ENCODE measurements at regions not wholly inside any gene's neighbourhood (a gene's known extent, or its start where the extent isn't known, plus 50 kb on each side); places are given as distances from the start of the nearest gene placed in this dataset.
A peak's percentile ranks its signal among the peaks of the same experiment; 100 is the strongest.

DNA sequence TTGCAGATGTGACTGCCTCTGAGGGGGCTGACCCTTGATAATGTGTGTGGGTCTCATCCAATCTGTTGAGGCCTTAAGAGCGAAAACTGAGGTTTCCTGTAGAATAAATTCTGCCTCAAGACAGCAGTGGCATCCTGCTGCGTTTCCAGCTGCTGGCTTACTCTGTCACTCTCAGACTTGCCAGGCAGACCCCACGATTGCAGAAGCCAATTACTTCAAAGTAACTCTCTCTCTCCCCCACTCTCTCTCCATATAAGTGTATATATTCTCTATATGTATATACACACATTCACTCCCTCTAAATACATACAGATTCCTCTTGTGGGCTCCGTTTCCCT, 152.5 kb upstream of the ALKAL2 start:
- no peaks in the 10 kb centered on the region for H3K27me3 ChIP-seq
- TF ChIP-seq POLR2A (IDR thresholded peaks at IDR 0.05) (no peak), CTCF (IDR thresholded peaks at IDR 0.05) (no peak)
- no peaks in the 10 kb centered on the region for H3K9me3 ChIP-seq (replicated peaks in 1 of 3)
- intact Hi-C loops (cut with DNase I) = no loop called here
- no peak overlapping the region for H3K4me3 ChIP-seq
- H3K4me1 ChIP-seq (replicated peaks in 1 of 2) = no peaks in the 10 kb centered on the region
- H3K27ac ChIP-seq = peak overlapping the region in 2 of 5 donors; percentile 12 to 72
- DNase-seq = no peak
- WGBS, 4 donors = 53 to 65% (median 55%) methylated on average over 4 of the region's 4 CpGs
- H3K36me3 ChIP-seq (replicated peaks in 1 of 2) = no peaks in the 10 kb centered on the region

DNA sequence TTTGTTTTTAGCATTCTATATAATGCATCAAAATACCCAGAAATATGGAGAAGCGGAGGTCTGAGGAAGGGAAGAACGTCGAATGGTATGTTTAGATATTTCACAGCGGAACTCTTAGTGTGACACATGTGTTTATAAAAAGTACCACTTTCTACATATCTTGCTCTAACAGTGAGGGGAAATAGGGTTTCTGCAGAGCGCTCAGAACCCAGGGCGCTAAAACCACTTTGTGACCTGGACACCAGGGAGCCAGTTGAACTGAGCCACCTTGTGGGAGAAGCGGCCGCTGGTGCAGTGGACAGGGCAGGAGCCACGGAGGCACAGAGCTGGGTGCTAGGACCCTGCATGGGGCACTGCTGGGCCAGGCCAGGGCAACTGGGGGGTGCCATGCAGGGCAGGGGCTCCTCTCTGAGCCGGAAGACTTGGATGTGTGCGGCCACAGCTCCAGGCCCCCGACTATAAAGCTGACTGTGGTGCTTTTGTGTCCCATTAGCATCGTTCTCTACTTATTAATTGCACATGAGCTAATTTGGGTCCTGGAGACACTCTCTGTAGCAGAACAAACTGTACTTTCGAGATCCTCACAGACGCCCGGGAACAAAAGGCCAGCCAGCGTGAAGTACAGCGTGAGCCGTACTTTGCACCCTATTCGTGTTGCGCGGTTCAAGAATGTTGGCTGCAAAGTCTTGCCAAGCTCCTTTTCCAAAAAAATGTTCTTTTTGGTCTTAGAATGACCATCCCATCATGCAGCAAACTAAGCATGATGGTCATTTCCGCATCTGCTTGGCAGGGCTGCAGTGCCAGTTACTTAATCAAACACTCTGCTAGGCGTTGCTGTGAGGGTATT, 151.9 kb upstream of the ALKAL2 start:
- TF ChIP-seq CTCF (IDR thresholded peaks at IDR 0.05) (no peak), POLR2A (IDR thresholded peaks at IDR 0.05) (no peak)
- 73 to 82% (median 79%) methylated on average over 22 to 24 of the region's 24 CpGs for WGBS, 4 donors
- intact Hi-C loops (cut with DNase I) = no loop called here

GRCh38 chr2:439077-439476, 151.2 kb upstream of the ALKAL2 start:
- no peaks in the 10 kb centered on the region for H3K27me3 ChIP-seq
- H3K27ac ChIP-seq = peak overlapping the region in 1 of 5 donors; percentile 80
- no peaks in the 10 kb centered on the region for H3K4me1 ChIP-seq (replicated peaks in 1 of 2)
- H3K36me3 ChIP-seq (replicated peaks in 1 of 2) = no peaks in the 10 kb centered on the region
- TF ChIP-seq POLR2A (IDR thresholded peaks at IDR 0.05) (no peak), CTCF (IDR thresholded peaks at IDR 0.05) (no peak)
- WGBS, 4 donors = 72 to 83% (median 78%) methylated on average over 17 of the region's 17 CpGs
- intact Hi-C loops (cut with DNase I) = no loop called here
- no peak overlapping the region for H3K4me3 ChIP-seq
- no peaks in the 10 kb centered on the region for H3K9me3 ChIP-seq (replicated peaks in 1 of 3)
- peak in 1 of 7 donors; percentile 81 for DNase-seq

More for the DNA sequence above, 151.9 kb upstream of the ALKAL2 start:
- H3K36me3 ChIP-seq (replicated peaks in 1 of 2) = no peaks in the 10 kb centered on the region
- peak overlapping the region in 2 of 5 donors; percentile 44 to 80 for H3K27ac ChIP-seq
- H3K4me1 ChIP-seq (replicated peaks in 1 of 2) = no peaks in the 10 kb centered on the region
- no peaks in the 10 kb centered on the region for H3K9me3 ChIP-seq (replicated peaks in 1 of 3)
- DNase-seq = peak in 4 of 7 donors; percentile 8 to 75 (median 26)
- no peaks in the 10 kb centered on the region for H3K27me3 ChIP-seq
- no peak overlapping the region for H3K4me3 ChIP-seq

DNA sequence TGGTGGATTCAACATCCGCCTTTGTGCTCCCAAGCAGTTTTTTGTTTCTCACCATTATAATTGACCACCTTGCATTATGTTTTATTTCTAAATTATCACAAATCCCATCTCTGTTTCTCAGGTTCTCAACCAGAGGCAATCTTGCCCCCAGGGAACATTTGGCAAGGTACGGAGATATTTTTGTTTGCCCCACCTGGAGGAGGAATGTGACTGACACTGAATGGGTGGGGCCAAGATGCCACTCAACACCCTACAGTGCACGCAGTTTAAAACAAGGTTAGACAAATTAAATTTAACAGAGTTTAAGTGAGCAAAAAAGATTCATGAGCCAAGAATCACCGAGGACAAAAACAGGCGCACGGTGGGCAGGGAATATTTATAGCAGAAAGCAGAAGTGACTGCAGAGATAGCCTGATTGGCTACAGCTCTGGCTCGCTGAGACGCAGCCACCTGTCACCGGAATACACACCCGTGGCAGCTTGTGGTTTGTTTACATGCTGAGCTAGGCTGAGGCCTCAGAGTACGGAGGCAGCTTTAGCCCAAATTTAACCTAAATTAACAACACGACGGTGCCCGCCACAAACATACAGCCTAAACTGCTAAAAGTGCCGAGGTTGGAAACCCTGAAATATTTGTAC, 150.0 kb upstream of the ALKAL2 start:
- intact Hi-C loops (cut with DNase I) = no loop called here
- DNase-seq = peak in 2 of 7 donors; percentile 7 to 66
- no peak overlapping the region for H3K4me3 ChIP-seq
- H3K4me1 ChIP-seq (replicated peaks in 1 of 2) = no peaks in the 10 kb centered on the region
- no peak for TF ChIP-seq CTCF (IDR thresholded peaks at IDR 0.05)
- TF ChIP-seq POLR2A (IDR thresholded peaks at IDR 0.05) = no peak
- no peaks in the 10 kb centered on the region for H3K36me3 ChIP-seq (replicated peaks in 1 of 2)
- H3K27me3 ChIP-seq = no peaks in the 10 kb centered on the region
- WGBS, 4 donors = 46 to 60% (median 58%) methylated on average over 15 of the region's 15 CpGs
- H3K27ac ChIP-seq = peak overlapping the region in 1 of 5 donors; percentile 20
- no peaks in the 10 kb centered on the region for H3K9me3 ChIP-seq (replicated peaks in 1 of 3)
